SK-N-MC (cell line): ENCODE measurements at regions not wholly inside any gene's neighbourhood (a gene's known extent, or its start where the extent isn't known, plus 50 kb on each side); places are given as distances from the start of the nearest gene placed in this dataset.

ENCODE experiments used
- EZH2 ChIP-seq: fragments of 200-600 bp; sonication (generic); IDR thresholded peaks from one replicate; pipeline ENCODE4 v1.6.1; 2017; ENCODE audit warnings: antibody characterized with exemption
- POLR2AphosphoS5 ChIP-seq: IDR thresholded peaks from 2 replicates; pipeline ENCODE4 v1.6.1; 2012; ENCODE audit warnings: mild to moderate bottlenecking, low read depth, low read length, borderline replicate concordance

GRCh38 chr2:77712601-77713000 is 190.4 kb upstream of the LRRTM4 start:
- TF ChIP-seq EZH2 (no peak), POLR2AphosphoS5 (no peak)
